ENCODE measurements at regions not wholly inside any gene's neighbourhood (a gene's known extent, or its start where the extent isn't known, plus 50 kb on each side); places are given as distances from the start of the nearest gene placed in this dataset.

DNA sequence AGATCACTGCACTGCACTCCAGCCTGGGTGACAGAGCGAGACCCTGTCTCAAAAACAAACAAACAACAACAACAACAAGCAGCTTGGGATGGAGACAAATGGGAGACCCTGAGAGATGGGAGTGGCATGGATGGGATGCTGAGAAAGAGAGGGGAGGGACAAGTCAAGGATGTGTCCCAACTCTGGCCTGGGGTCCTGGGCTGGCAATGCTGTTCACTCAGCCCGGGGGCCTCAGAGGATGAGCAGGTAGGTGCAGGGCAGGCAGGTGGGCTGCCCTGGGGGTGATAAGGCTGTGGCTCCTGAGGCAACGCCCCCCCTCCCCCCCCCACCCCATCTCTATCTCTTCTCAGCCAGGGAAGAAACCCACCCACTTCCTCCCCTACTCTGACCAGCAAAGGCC lies 123.0 kb downstream of the LHX2 start:
- no peak for TF ChIP-seq EP300 (IDR thresholded peaks at IDR 0.05)
- TF ChIP-seq, protein P1, sequence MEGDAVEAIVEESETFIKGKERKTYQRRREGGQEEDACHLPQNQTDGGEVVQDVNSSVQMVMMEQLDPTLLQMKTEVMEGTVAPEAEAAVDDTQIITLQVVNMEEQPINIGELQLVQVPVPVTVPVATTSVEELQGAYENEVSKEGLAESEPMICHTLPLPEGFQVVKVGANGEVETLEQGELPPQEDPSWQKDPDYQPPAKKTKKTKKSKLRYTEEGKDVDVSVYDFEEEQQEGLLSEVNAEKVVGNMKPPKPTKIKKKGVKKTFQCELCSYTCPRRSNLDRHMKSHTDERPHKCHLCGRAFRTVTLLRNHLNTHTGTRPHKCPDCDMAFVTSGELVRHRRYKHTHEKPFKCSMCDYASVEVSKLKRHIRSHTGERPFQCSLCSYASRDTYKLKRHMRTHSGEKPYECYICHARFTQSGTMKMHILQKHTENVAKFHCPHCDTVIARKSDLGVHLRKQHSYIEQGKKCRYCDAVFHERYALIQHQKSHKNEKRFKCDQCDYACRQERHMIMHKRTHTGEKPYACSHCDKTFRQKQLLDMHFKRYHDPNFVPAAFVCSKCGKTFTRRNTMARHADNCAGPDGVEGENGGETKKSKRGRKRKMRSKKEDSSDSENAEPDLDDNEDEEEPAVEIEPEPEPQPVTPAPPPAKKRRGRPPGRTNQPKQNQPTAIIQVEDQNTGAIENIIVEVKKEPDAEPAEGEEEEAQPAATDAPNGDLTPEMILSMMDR (IDR thresholded peaks at IDR 0.05) = no peak
- TF ChIP-seq POLR2A (IDR thresholded peaks at IDR 0.05) = no peak
- TF ChIP-seq POLR2AphosphoS5 (IDR thresholded peaks at IDR 0.05) = no peak

Measured in sigmoid colon (tissue), 4 donors.